Right atrium auricular region (tissue), 2 donors: ENCODE measurements at regions not wholly inside any gene's neighbourhood (a gene's known extent, or its start where the extent isn't known, plus 50 kb on each side); places are given as distances from the start of the nearest gene placed in this dataset.

Experiments used
- DNase-seq: peaks from one replicate; pipeline ENCODE4 v3.0.0-alpha.2; 2019; ENCODE audit warnings: low spot score
- H3K27ac ChIP-seq, 2 donors: fragments of 200-600 bp; sonication (generic); 1 replicate in 1 of 2; 2 replicates in 1 of 2; pipeline ENCODE4 v1.5.1; 2016 to 2019
- H3K27me3 ChIP-seq, 2 donors: fragments of 200-600 bp; sonication (generic); one replicate each; pipeline versions ENCODE4 v1.5.1 to v1.6.0; 2017 to 2019
- H3K36me3 ChIP-seq: fragments of 200-600 bp; sonication (generic); one replicate; pipeline ENCODE4 v1.5.1; 2016
- H3K4me1 ChIP-seq, 2 donors: fragments of 200-600 bp; sonication (generic); one replicate each; pipeline versions ENCODE4 v1.5.1 to v1.6.0; 2017 to 2019
- H3K4me3 ChIP-seq, 2 donors: fragments of 200-600 bp; sonication (generic); 1 replicate in 1 of 2; 2 replicates in 1 of 2; pipeline ENCODE4 v1.5.1; 2017 to 2019; ENCODE audit warnings: mild to moderate bottlenecking in 1 of 2, moderate library complexity in 1 of 2
- H3K9me3 ChIP-seq, 2 donors: fragments of 200-600 bp; sonication (generic); one replicate each; pipeline ENCODE4 v1.5.1; 2019
- CTCF ChIP-seq, 2 donors: fragments of 200-600 bp; sonication (generic); IDR thresholded peaks; one replicate each; pipeline ENCODE4 v1.5.1; 2019; ENCODE audit warnings: antibody characterized with exemption in 2 of 2

GRCh38 chr7:25567430-25567829 is 339.1 kb upstream of the NPVF start:
- H3K36me3 ChIP-seq = no peaks in the 10 kb centered on the region
- no peak overlapping the region for H3K27ac ChIP-seq
- no peak for DNase-seq
- no peaks in the 10 kb centered on the region for H3K27me3 ChIP-seq
- no peak overlapping the region for H3K4me3 ChIP-seq
- peaks cover 0 to 10% of the 10 kb centered on the region in 2 donors for H3K4me1 ChIP-seq
- TF ChIP-seq CTCF (IDR thresholded peaks at IDR 0.05) = no peak
- H3K9me3 ChIP-seq = no peaks in the 10 kb centered on the region

- Histone ChIP-seq H3K9me3 (no peaks in the 10 kb centered on the region), H3K36me3 (no peaks in the 10 kb centered on the region), H3K4me3 (no peak overlapping the region), H3K27me3 (no peaks in the 10 kb centered on the region), H3K27ac (no peak overlapping the region), H3K4me1 (peaks cover 0 to 10% of the 10 kb centered on the region in 2 donors)
- no peak for DNase-seq
- TF ChIP-seq CTCF (IDR thresholded peaks at IDR 0.05) = no peak
These were observed 341.5 kb upstream of the NPVF start for GRCh38 chr7:25569765-25570164.

GRCh38 chr7:25572423-25572822 is 344.1 kb upstream of the NPVF start:
- no peaks in the 10 kb centered on the region for H3K4me1 ChIP-seq
- no peak for DNase-seq
- no peak overlapping the region for H3K4me3 ChIP-seq
- no peak overlapping the region for H3K27ac ChIP-seq
- no peaks in the 10 kb centered on the region for H3K9me3 ChIP-seq
- H3K27me3 ChIP-seq = no peaks in the 10 kb centered on the region
- H3K36me3 ChIP-seq = no peaks in the 10 kb centered on the region
- TF ChIP-seq CTCF (IDR thresholded peaks at IDR 0.05) = no peak

- Histone ChIP-seq H3K27ac (no peak overlapping the region), H3K4me3 (no peak overlapping the region), H3K9me3 (no peaks in the 10 kb centered on the region), H3K36me3 (no peaks in the 10 kb centered on the region), H3K4me1 (no peaks in the 10 kb centered on the region), H3K27me3 (no peaks in the 10 kb centered on the region)
- TF ChIP-seq CTCF (IDR thresholded peaks at IDR 0.05) = no peak
- no peak for DNase-seq
These were observed 346.5 kb upstream of the NPVF start for GRCh38 chr7:25574828-25575227.

GRCh38 chr7:25575634-25576033 is 347.3 kb upstream of the NPVF start:
- Histone ChIP-seq H3K27ac (no peak overlapping the region), H3K36me3 (no peaks in the 10 kb centered on the region), H3K4me1 (no peaks in the 10 kb centered on the region), H3K27me3 (no peaks in the 10 kb centered on the region), H3K9me3 (no peaks in the 10 kb centered on the region), H3K4me3 (no peak overlapping the region)
- DNase-seq = no peak
- no peak for TF ChIP-seq CTCF (IDR thresholded peaks at IDR 0.05)

- Histone ChIP-seq H3K9me3 (no peaks in the 10 kb centered on the region), H3K27ac (no peak overlapping the region), H3K4me3 (no peak overlapping the region), H3K4me1 (no peaks in the 10 kb centered on the region), H3K36me3 (no peaks in the 10 kb centered on the region), H3K27me3 (no peaks in the 10 kb centered on the region)
- no peak for DNase-seq
- no peak for TF ChIP-seq CTCF (IDR thresholded peaks at IDR 0.05)
These were observed 350.9 kb upstream of the NPVF start for GRCh38 chr7:25578991-25579777.
